ENCODE measurements at regions not wholly inside any gene's neighbourhood (a gene's known extent, or its start where the extent isn't known, plus 50 kb on each side); places are given as distances from the start of the nearest gene placed in this dataset.

DNA sequence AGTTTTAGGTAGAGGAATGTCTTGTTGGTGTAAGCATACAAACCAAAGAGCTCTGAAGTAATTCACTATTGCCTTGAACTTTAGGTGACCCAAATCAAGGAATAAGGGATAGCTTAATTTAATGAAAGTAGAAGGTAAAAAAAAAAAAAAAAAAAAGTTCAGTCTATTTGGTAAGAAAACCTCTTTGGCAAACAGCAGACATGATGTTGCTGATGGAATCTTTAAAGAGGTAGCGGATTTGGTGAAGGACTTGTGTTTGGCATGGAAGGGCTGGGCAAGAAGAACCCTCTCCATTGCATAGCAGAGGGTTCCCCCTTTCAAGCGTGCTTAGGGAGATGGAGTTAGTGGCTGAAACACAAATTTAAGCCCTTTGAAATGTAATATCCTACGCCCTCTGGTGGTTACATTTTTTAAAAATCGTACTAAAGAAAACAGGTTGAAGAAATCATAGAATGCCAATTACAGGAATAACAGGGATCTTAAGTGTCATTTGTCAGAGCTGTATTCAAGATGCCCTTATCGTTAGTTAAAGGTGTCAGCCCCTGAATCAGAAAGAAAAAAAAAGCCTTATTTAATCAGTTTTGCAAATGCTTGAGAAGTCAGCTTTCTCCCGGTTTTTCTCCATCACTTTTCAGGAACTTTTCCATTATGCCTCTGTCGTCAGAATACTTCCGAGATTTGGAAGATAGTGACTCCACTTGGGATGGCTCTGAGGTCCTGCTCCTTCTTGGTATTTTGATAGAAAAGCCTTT is 383.1 kb downstream of the KCNJ2 start:
- no peaks in the 10 kb centered on the region for H3K9me1 ChIP-seq (ENCODE audit: control insufficient read depth, extremely low read depth, insufficient read depth, low read length)
- no peak overlapping the region for H3K4me2 ChIP-seq (ENCODE audit: control insufficient read depth, extremely low read depth, insufficient read depth, low read depth, low read length)
- no peaks in the 10 kb centered on the region for H3K36me3 ChIP-seq (ENCODE audit: control insufficient read depth in 2 of 2, extremely low read depth in 1 of 2, insufficient read depth in 2 of 2, low read length in 2 of 2)
- H3K27ac ChIP-seq (ENCODE audit: control insufficient read depth, insufficient read depth, low read length): no peak overlapping the region
- dilution Hi-C loops (cut with MboI; ENCODE audit: extremely low pct_ligation_motif_present, low sequenced_read_pairs): no loop called here
- no peak overlapping the region for H3K9ac ChIP-seq (ENCODE audit: control insufficient read depth, extremely low read depth, insufficient read depth, low read length)
- H3K4me1 ChIP-seq (ENCODE audit: control insufficient read depth, extremely low read depth, insufficient read depth, low read length): no peaks in the 10 kb centered on the region
- no peaks in the 10 kb centered on the region for H3K79me2 ChIP-seq (ENCODE audit: control insufficient read depth, insufficient read depth, low read length)
- DNase-seq (ENCODE audit: low read depth, low spot score): no peak
- TF ChIP-seq, protein P1, sequence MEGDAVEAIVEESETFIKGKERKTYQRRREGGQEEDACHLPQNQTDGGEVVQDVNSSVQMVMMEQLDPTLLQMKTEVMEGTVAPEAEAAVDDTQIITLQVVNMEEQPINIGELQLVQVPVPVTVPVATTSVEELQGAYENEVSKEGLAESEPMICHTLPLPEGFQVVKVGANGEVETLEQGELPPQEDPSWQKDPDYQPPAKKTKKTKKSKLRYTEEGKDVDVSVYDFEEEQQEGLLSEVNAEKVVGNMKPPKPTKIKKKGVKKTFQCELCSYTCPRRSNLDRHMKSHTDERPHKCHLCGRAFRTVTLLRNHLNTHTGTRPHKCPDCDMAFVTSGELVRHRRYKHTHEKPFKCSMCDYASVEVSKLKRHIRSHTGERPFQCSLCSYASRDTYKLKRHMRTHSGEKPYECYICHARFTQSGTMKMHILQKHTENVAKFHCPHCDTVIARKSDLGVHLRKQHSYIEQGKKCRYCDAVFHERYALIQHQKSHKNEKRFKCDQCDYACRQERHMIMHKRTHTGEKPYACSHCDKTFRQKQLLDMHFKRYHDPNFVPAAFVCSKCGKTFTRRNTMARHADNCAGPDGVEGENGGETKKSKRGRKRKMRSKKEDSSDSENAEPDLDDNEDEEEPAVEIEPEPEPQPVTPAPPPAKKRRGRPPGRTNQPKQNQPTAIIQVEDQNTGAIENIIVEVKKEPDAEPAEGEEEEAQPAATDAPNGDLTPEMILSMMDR (optimal IDR thresholded peaks at IDR 0.05 in 1 of 3, IDR thresholded peaks at IDR 0.05 in 1 of 3, conservative IDR thresholded peaks at IDR 0.05 in 1 of 3; ENCODE audit: extremely low read depth in 1 of 3, insufficient read depth in 2 of 3, low read length in 3 of 3): peak; percentile 11 to 32 (median 20)
- TF ChIP-seq EZH2 (IDR thresholded peaks at IDR 0.05; ENCODE audit: low read length): no peak
- H3K9me3 ChIP-seq (ENCODE audit: control insufficient read depth, low read depth, low read length): no peaks in the 10 kb centered on the region
- H3K4me3 ChIP-seq (ENCODE audit: control insufficient read depth in 2 of 3, extremely low read depth in 1 of 3, insufficient read depth in 2 of 3, low read depth in 1 of 3, low read length in 3 of 3): no peak overlapping the region
- H2AFZ ChIP-seq (ENCODE audit: control insufficient read depth, low read length): no peak overlapping the region
- H3K27me3 ChIP-seq (ENCODE audit: control insufficient read depth, extremely low read depth, insufficient read depth, low read length): no peaks in the 10 kb centered on the region
- no peaks in the 10 kb centered on the region for H4K20me1 ChIP-seq (ENCODE audit: control insufficient read depth, extremely low read depth, insufficient read depth, low read length)
- peak; percentile 43 for FAIRE-seq

DNA sequence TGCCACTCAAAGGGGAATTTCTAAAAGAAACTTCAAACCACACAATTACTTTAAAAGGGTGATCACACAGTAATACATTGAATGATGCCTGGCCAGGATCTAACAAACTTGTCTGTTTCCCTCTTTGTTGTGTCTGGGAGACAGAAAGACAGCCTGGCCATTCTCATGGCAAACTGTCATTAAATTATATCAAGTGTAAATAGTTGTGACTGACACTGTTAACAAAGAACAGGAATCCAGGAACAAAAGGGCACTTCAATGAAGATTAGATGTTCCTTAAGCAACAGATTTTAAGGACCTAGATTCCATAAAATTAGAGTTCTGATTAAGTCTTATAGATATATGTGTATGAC is 383.6 kb downstream of the KCNJ2 start:
- no peaks in the 10 kb centered on the region for H3K9me1 ChIP-seq (ENCODE audit: control insufficient read depth, extremely low read depth, insufficient read depth, low read length)
- dilution Hi-C loops (cut with MboI; ENCODE audit: extremely low pct_ligation_motif_present, low sequenced_read_pairs): no loop called here
- no peaks in the 10 kb centered on the region for H3K9me3 ChIP-seq (ENCODE audit: control insufficient read depth, low read depth, low read length)
- H3K9ac ChIP-seq (ENCODE audit: control insufficient read depth, extremely low read depth, insufficient read depth, low read length): no peak overlapping the region
- H3K36me3 ChIP-seq (ENCODE audit: control insufficient read depth in 2 of 2, extremely low read depth in 1 of 2, insufficient read depth in 2 of 2, low read length in 2 of 2): no peaks in the 10 kb centered on the region
- FAIRE-seq: no peak
- no peaks in the 10 kb centered on the region for H3K79me2 ChIP-seq (ENCODE audit: control insufficient read depth, insufficient read depth, low read length)
- H4K20me1 ChIP-seq (ENCODE audit: control insufficient read depth, extremely low read depth, insufficient read depth, low read length): no peaks in the 10 kb centered on the region
- H3K27me3 ChIP-seq (ENCODE audit: control insufficient read depth, extremely low read depth, insufficient read depth, low read length): no peaks in the 10 kb centered on the region
- no peaks in the 10 kb centered on the region for H3K4me1 ChIP-seq (ENCODE audit: control insufficient read depth, extremely low read depth, insufficient read depth, low read length)
- no peak overlapping the region for H3K27ac ChIP-seq (ENCODE audit: control insufficient read depth, insufficient read depth, low read length)
- H3K4me3 ChIP-seq (ENCODE audit: control insufficient read depth in 2 of 3, extremely low read depth in 1 of 3, insufficient read depth in 2 of 3, low read depth in 1 of 3, low read length in 3 of 3): no peak overlapping the region
- no peak for DNase-seq (ENCODE audit: low read depth, low spot score)
- no peak overlapping the region for H3K4me2 ChIP-seq (ENCODE audit: control insufficient read depth, extremely low read depth, insufficient read depth, low read depth, low read length)
- H2AFZ ChIP-seq (ENCODE audit: control insufficient read depth, low read length): no peak overlapping the region
- TF ChIP-seq, protein P1 (optimal IDR thresholded peaks at IDR 0.05 in 1 of 3, IDR thresholded peaks at IDR 0.05 in 1 of 3, conservative IDR thresholded peaks at IDR 0.05 in 1 of 3; ENCODE audit: extremely low read depth in 1 of 3, insufficient read depth in 2 of 3, low read length in 3 of 3): no peak
- no peak for TF ChIP-seq EZH2 (IDR thresholded peaks at IDR 0.05; ENCODE audit: low read length)

All from keratinocyte (primary cell).